H9 (cell line): ENCODE measurements at regions not wholly inside any gene's neighbourhood (a gene's known extent, or its start where the extent isn't known, plus 50 kb on each side); places are given as distances from the start of the nearest gene placed in this dataset.

Experiments used
- DNase-seq: peaks from one replicate; pipeline ENCODE4 v3.0.0-alpha.2; 2017
- H2AFZ ChIP-seq: one replicate; pipeline ENCODE4 v1.6.1; 2013; ENCODE audit warnings: mild to moderate bottlenecking, low read length, control low read depth, moderate library complexity
- H2AK5ac ChIP-seq: 2 replicates; pipeline ENCODE4 v1.6.1; 2013; ENCODE audit warnings: low read length, control low read depth, mixed read lengths; ENCODE audit not compliant: insufficient read length
- H2BK120ac ChIP-seq: one replicate; pipeline ENCODE4 v1.6.1; 2013; ENCODE audit warnings: low read depth, mild to moderate bottlenecking, low read length, control low read depth, inconsistent platforms; ENCODE audit not compliant: poor library complexity, severe bottlenecking
- H2BK12ac ChIP-seq: 2 replicates; pipeline ENCODE4 v1.6.1; 2013; ENCODE audit warnings: low read length, control low read depth, mixed read lengths, low read depth; ENCODE audit not compliant: insufficient read length
- H2BK15ac ChIP-seq: 2 replicates; pipeline ENCODE4 v1.6.1; 2013; ENCODE audit warnings: low read depth, low read length, control low read depth
- H2BK20ac ChIP-seq: one replicate; pipeline ENCODE4 v1.6.1; 2013; ENCODE audit warnings: low read depth, mild to moderate bottlenecking, low read length, control low read depth, inconsistent platforms; ENCODE audit not compliant: poor library complexity, severe bottlenecking
- H2BK5ac ChIP-seq: 2 replicates; pipeline ENCODE4 v1.6.1; 2013; ENCODE audit warnings: low read length, control low read depth, mixed read lengths; ENCODE audit not compliant: insufficient read length
- H3K14ac ChIP-seq: 2 replicates; pipeline ENCODE4 v1.6.1; 2013; ENCODE audit warnings: low read length, control low read depth; ENCODE audit not compliant: insufficient read depth
- H3K18ac ChIP-seq: 2 replicates; pipeline ENCODE4 v1.6.1; 2013; ENCODE audit warnings: low read depth, mild to moderate bottlenecking, mixed read lengths, low read length, control low read depth; ENCODE audit not compliant: insufficient read length
- H3K23ac ChIP-seq: 2 replicates; pipeline ENCODE4 v1.6.1; 2013; ENCODE audit warnings: low read length, control low read depth, mixed read lengths, low read depth; ENCODE audit not compliant: insufficient read length
- H3K23me2 ChIP-seq: 2 replicates; pipeline ENCODE4 v1.6.1; 2013; ENCODE audit warnings: low read depth, mild to moderate bottlenecking, mixed read lengths, low read length, control low read depth; ENCODE audit not compliant: insufficient read length, poor library complexity, severe bottlenecking
- H3K27ac ChIP-seq: 2 replicates; pipeline ENCODE4 v1.5.1; 2013; ENCODE audit warnings: low read length, control low read depth, mixed read lengths, low read depth; ENCODE audit not compliant: insufficient read length
- H3K27me3 ChIP-seq: 2 replicates; pipeline ENCODE4 v1.6.1; 2013; ENCODE audit warnings: low read length, control low read depth, inconsistent platforms; ENCODE audit not compliant: insufficient read depth
- H3K4ac ChIP-seq: 2 replicates; pipeline ENCODE4 v1.6.1; 2013; ENCODE audit warnings: low read depth, mild to moderate bottlenecking, control low read depth, inconsistent platforms, low read length, moderate library complexity
- H3K4me1 ChIP-seq: 2 replicates; pipeline ENCODE4 v1.6.1; 2013; ENCODE audit warnings: low read length, control low read depth, inconsistent platforms; ENCODE audit not compliant: insufficient read depth
- H3K4me2 ChIP-seq: 2 replicates; pipeline ENCODE4 v1.6.1; 2013; ENCODE audit warnings: low read length, control low read depth, mixed read lengths; ENCODE audit not compliant: insufficient read length, insufficient read depth
- H3K56ac ChIP-seq: 2 replicates; pipeline ENCODE4 v1.6.1; 2013; ENCODE audit warnings: low read depth, mild to moderate bottlenecking, mixed read lengths, low read length, control low read depth; ENCODE audit not compliant: insufficient read length
- H3K79me1 ChIP-seq: 2 replicates; pipeline ENCODE4 v1.6.1; 2013; ENCODE audit warnings: low read depth, mild to moderate bottlenecking, moderate library complexity, low read length, control low read depth, inconsistent platforms; ENCODE audit not compliant: insufficient read depth, poor library complexity, severe bottlenecking
- H3K79me2 ChIP-seq: 2 replicates; pipeline ENCODE4 v1.6.1; 2013; ENCODE audit warnings: low read length, control low read depth, inconsistent platforms; ENCODE audit not compliant: insufficient read depth
- H3K9ac ChIP-seq: 2 replicates; pipeline ENCODE4 v1.6.1; 2013; ENCODE audit warnings: low read length, control low read depth, mixed read lengths; ENCODE audit not compliant: insufficient read length; ENCODE audit errors: extremely low read depth
- H3K9me3 ChIP-seq: one replicate; pipeline ENCODE4 v1.6.1; 2013; ENCODE audit warnings: low read depth, low read length, inconsistent platforms; ENCODE audit not compliant: control insufficient read depth
- H3T11ph ChIP-seq: one replicate; pipeline ENCODE4 v1.6.1; 2013; ENCODE audit warnings: mild to moderate bottlenecking, low read length, control low read depth, inconsistent platforms
- H4K20me1 ChIP-seq: one replicate; pipeline ENCODE4 v1.6.1; 2013; ENCODE audit not compliant: control insufficient read depth, insufficient read length, insufficient read depth
- H4K5ac ChIP-seq: 2 replicates; pipeline ENCODE4 v1.6.1; 2013; ENCODE audit warnings: low read depth, mild to moderate bottlenecking, mixed read lengths, low read length, control low read depth; ENCODE audit not compliant: insufficient read length
- H4K8ac ChIP-seq: replicated peaks from 2 replicates; pipeline ENCODE4 v1.6.1; 2013; ENCODE audit warnings: low read length, control low read depth, mixed read lengths, low read depth; ENCODE audit not compliant: insufficient read length
- H4K91ac ChIP-seq: 2 replicates; pipeline ENCODE4 v1.6.1; 2013; ENCODE audit warnings: low read depth, mild to moderate bottlenecking, moderate library complexity, mixed read lengths, low read length, control low read depth; ENCODE audit not compliant: insufficient read length
- H3K27ac Mint-ChIP-seq, 3 experiments: 2 replicates in 2 of 3; 3 replicates in 1 of 3; pipeline ENCODE4 v1.8.0; 2020 to 2021; ENCODE audit warnings: mixed read lengths in 3 of 3, mild to moderate bottlenecking in 1 of 3, moderate library complexity in 1 of 3
- H3K27me3 Mint-ChIP-seq: 2 replicates; pipeline ENCODE4 v1.8.0; 2021; ENCODE audit warnings: low read depth, mild to moderate bottlenecking, moderate library complexity, mixed read lengths
- H3K36me3 Mint-ChIP-seq, 3 experiments: 2 replicates in 2 of 3; 3 replicates in 1 of 3; pipeline ENCODE4 v1.8.0; 2020 to 2021; ENCODE audit warnings: low read depth in 3 of 3, mixed read lengths in 3 of 3; ENCODE audit not compliant: insufficient read depth in 1 of 3
- H3K4me1 Mint-ChIP-seq, 2 experiments: 2 replicates each; pipeline ENCODE4 v1.8.0; 2020; ENCODE audit warnings: mixed read lengths in 2 of 2
- H3K4me3 Mint-ChIP-seq, 2 experiments: 2 replicates in 1 of 2; 3 replicates in 1 of 2; pipeline ENCODE4 v1.8.0; 2020 to 2021; ENCODE audit warnings: mild to moderate bottlenecking in 2 of 2, mixed read lengths in 2 of 2, moderate library complexity in 1 of 2
- H3K9me3 Mint-ChIP-seq, 2 experiments: 2 replicates in 1 of 2; 3 replicates in 1 of 2; pipeline ENCODE4 v1.8.0; 2020; ENCODE audit warnings: mild to moderate bottlenecking in 2 of 2, mixed read lengths in 2 of 2, moderate library complexity in 1 of 2
- WGBS: extraction: QIAGEN DNeasy Blood & Tissue Kit; methylation state at CpG from one replicate; pipeline ENCODE4 v1.1.7; 2013; ENCODE audit warnings: missing lambda C conversion rate, low lambda C conversion rate, mixed read lengths; ENCODE audit not compliant: insufficient read length; ENCODE audit errors: extremely low coverage; 5-methylcytosine and 5-hydroxymethylcytosine counted together
- TF ChIP-seq, protein P1 (sequence below): fragments of 200-600 bp; sonication (generic); conservative IDR thresholded peaks from 3 replicates; pipeline ENCODE4 v1.8.0; 2021; ENCODE audit warnings: antibody characterized with exemption, mild to moderate bottlenecking

DNA sequence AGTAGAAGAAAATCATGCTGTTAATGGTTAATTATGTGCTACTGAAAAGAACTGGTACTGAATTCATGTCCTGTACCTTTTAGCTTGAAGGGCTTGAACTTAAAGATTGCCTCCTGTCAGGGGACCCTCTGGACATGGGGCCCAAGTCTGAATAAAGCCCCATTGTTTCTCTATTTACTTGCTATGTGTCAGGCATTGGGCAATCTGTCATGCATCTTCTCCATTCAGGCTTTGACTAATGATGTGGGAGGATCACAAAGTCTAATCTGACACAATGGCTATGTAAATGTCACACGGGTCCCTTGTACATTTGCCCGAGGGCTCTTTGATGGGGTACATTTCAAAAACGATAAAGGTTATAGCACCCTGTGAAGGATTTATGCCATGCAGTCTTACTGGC, 64.0 kb upstream of the TUSC1 start:
- Histone ChIP-seq H3K14ac (no peak overlapping the region), H3K23me2 (no peaks in the 10 kb centered on the region), H3K79me1 (no peaks in the 10 kb centered on the region), H3K4ac (no peak overlapping the region), H2BK5ac (no peak overlapping the region), H2BK12ac (no peak overlapping the region), H3K4me2 (no peak overlapping the region), H4K8ac (no peak overlapping the region), H2BK120ac (no peak overlapping the region), H4K20me1 (no peaks in the 10 kb centered on the region), H3K9me3 (no peaks in the 10 kb centered on the region), H3K27ac (no peak overlapping the region), H2AFZ (no peak overlapping the region), H3K56ac (no peak overlapping the region), H3K79me2 (no peaks in the 10 kb centered on the region), H2AK5ac (no peak overlapping the region), H3K23ac (no peak overlapping the region), H3K27me3 (no peaks in the 10 kb centered on the region), H3K18ac (no peak overlapping the region), H3K9ac (no peak overlapping the region), H3K4me1 (no peaks in the 10 kb centered on the region), H2BK20ac (no peak overlapping the region), H4K91ac (no peak overlapping the region), H4K5ac (no peak overlapping the region), H2BK15ac (no peak overlapping the region), H3T11ph (no peak overlapping the region)
- Mint-ChIP-seq H3K4me1 (peaks cover 0 to 6% of the 10 kb centered on the region in 2 experiments; a peak in 2 of 4 replicates), H3K27ac (no peak overlapping the region), H3K36me3 (no peaks in the 10 kb centered on the region; a peak in 2 of 7 replicates), H3K27me3 (no peaks in the 10 kb centered on the region), H3K4me3 (no peak overlapping the region), H3K9me3 (no peaks in the 10 kb centered on the region)
- no peak for DNase-seq
- TF ChIP-seq, protein P1, sequence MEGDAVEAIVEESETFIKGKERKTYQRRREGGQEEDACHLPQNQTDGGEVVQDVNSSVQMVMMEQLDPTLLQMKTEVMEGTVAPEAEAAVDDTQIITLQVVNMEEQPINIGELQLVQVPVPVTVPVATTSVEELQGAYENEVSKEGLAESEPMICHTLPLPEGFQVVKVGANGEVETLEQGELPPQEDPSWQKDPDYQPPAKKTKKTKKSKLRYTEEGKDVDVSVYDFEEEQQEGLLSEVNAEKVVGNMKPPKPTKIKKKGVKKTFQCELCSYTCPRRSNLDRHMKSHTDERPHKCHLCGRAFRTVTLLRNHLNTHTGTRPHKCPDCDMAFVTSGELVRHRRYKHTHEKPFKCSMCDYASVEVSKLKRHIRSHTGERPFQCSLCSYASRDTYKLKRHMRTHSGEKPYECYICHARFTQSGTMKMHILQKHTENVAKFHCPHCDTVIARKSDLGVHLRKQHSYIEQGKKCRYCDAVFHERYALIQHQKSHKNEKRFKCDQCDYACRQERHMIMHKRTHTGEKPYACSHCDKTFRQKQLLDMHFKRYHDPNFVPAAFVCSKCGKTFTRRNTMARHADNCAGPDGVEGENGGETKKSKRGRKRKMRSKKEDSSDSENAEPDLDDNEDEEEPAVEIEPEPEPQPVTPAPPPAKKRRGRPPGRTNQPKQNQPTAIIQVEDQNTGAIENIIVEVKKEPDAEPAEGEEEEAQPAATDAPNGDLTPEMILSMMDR: no peak
- no CpG with 5 or more reads among the region's 3 CpGs for WGBS
